ENCODE measurements at regions not wholly inside any gene's neighbourhood (a gene's known extent, or its start where the extent isn't known, plus 50 kb on each side); places are given as distances from the start of the nearest gene placed in this dataset.

- DNase-seq (ENCODE audit: low read depth) = no peak
- TF ChIP-seq MAX (IDR thresholded peaks at IDR 0.05; ENCODE audit: low read depth, low read length) (no peak), POLR2A (IDR thresholded peaks at IDR 0.05; ENCODE audit: extremely low read depth, insufficient read length) (no peak), MYC (IDR thresholded peaks at IDR 0.05; ENCODE audit: low read depth, low read length) (no peak), CTCF (IDR thresholded peaks at IDR 0.05; ENCODE audit: low read depth, low read length) (no peak)
- no peak overlapping the region for H3K4me3 ChIP-seq (ENCODE audit: low read depth, low read length)
These were observed 202.4 kb downstream of the SH2D4B start for GRCh38 chr10:80739963-80740715.

GRCh38 chr10:80741278-80741677, 203.6 kb downstream of the SH2D4B start:
- no peak for TF ChIP-seq MAX (IDR thresholded peaks at IDR 0.05; ENCODE audit: low read depth, low read length)
- no peak for TF ChIP-seq CTCF (IDR thresholded peaks at IDR 0.05; ENCODE audit: low read depth, low read length)
- TF ChIP-seq POLR2A (IDR thresholded peaks at IDR 0.05; ENCODE audit: extremely low read depth, insufficient read length) = no peak
- no peak for TF ChIP-seq MYC (IDR thresholded peaks at IDR 0.05; ENCODE audit: low read depth, low read length)
- H3K4me3 ChIP-seq (ENCODE audit: low read depth, low read length) = no peak overlapping the region
- no peak for DNase-seq (ENCODE audit: low read depth)

GRCh38 chr10:80750268-80750667, 212.6 kb downstream of the SH2D4B start:
- no peak overlapping the region for H3K4me3 ChIP-seq (ENCODE audit: low read depth, low read length)
- no peak for DNase-seq (ENCODE audit: low read depth)
- TF ChIP-seq MYC (IDR thresholded peaks at IDR 0.05; ENCODE audit: low read depth, low read length) (no peak), CTCF (IDR thresholded peaks at IDR 0.05; ENCODE audit: low read depth, low read length) (no peak), MAX (IDR thresholded peaks at IDR 0.05; ENCODE audit: low read depth, low read length) (no peak), POLR2A (IDR thresholded peaks at IDR 0.05; ENCODE audit: extremely low read depth, insufficient read length) (no peak)

GRCh38 chr10:80751940-80752339, 214.2 kb downstream of the SH2D4B start:
- TF ChIP-seq MAX (IDR thresholded peaks at IDR 0.05; ENCODE audit: low read depth, low read length) (no peak), MYC (IDR thresholded peaks at IDR 0.05; ENCODE audit: low read depth, low read length) (no peak), POLR2A (IDR thresholded peaks at IDR 0.05; ENCODE audit: extremely low read depth, insufficient read length) (no peak), CTCF (IDR thresholded peaks at IDR 0.05; ENCODE audit: low read depth, low read length) (no peak)
- DNase-seq (ENCODE audit: low read depth) = no peak
- no peak overlapping the region for H3K4me3 ChIP-seq (ENCODE audit: low read depth, low read length)

- TF ChIP-seq CTCF (IDR thresholded peaks at IDR 0.05; ENCODE audit: low read depth, low read length) (no peak), MAX (IDR thresholded peaks at IDR 0.05; ENCODE audit: low read depth, low read length) (no peak), POLR2A (IDR thresholded peaks at IDR 0.05; ENCODE audit: extremely low read depth, insufficient read length) (no peak), MYC (IDR thresholded peaks at IDR 0.05; ENCODE audit: low read depth, low read length) (no peak)
- H3K4me3 ChIP-seq (ENCODE audit: low read depth, low read length) = no peak overlapping the region
- DNase-seq (ENCODE audit: low read depth) = no peak
These were observed 215.9 kb downstream of the SH2D4B start for GRCh38 chr10:80753612-80754011.
